OCI-LY3 (cell line): ENCODE measurements at regions not wholly inside any gene's neighbourhood (a gene's known extent, or its start where the extent isn't known, plus 50 kb on each side); places are given as distances from the start of the nearest gene placed in this dataset.
"Not testable (repeated sequence)": the region's sequence is repeated elsewhere in the genome, so short reads cannot be mapped to it uniquely, and the experiment has no call there.

Experiments used
- H2AFZ ChIP-seq: fragments of 200-600, 300-600 bp; shearing (Covaris generic); 2 replicates; pipeline ENCODE4 v1.6.0; 2014; ENCODE audit warnings: antibody characterized with exemption, low read depth, low read length
- H3K27ac ChIP-seq: fragments of 200-600, 300-600 bp; sonication (generic); 2 replicates; pipeline ENCODE4 v1.5.1; 2014; ENCODE audit warnings: mild to moderate bottlenecking, low read length, moderate library complexity, mixed read lengths
- H3K27me3 ChIP-seq: fragments of 200-600, 300-600 bp; sonication (generic); 2 replicates; pipeline ENCODE4 v1.6.1; 2014; ENCODE audit warnings: low read depth, low read length, mixed read lengths
- H3K36me3 ChIP-seq: fragments of 200-600, 300-600 bp; sonication (generic); replicated peaks from 2 replicates; pipeline ENCODE3; 2014; ENCODE audit warnings: low read depth, low read length, mixed read lengths
- H3K4me1 ChIP-seq: fragments of 300-600, 200-600 bp; sonication (generic); 2 replicates; pipeline ENCODE4 v1.6.1; 2014; ENCODE audit warnings: low read length, mixed read lengths
- H3K4me2 ChIP-seq: fragments of 200-600, 300-600 bp; sonication (generic); 2 replicates; pipeline ENCODE4 v1.6.1; 2014; ENCODE audit warnings: low read length, mixed read lengths
- H3K4me3 ChIP-seq: fragments of 300-600, 200-600 bp; sonication (generic); 2 replicates; pipeline ENCODE4 v1.5.1; 2014; ENCODE audit warnings: antibody characterized with exemption, mild to moderate bottlenecking, low read length, moderate library complexity
- H3K79me2 ChIP-seq: fragments of 300-600, 200-600 bp; shearing (Covaris generic); 2 replicates; pipeline ENCODE4 v1.6.1; 2014; ENCODE audit warnings: mild to moderate bottlenecking, low read length, mixed read lengths
- H3K9ac ChIP-seq: fragments of 300-600, 200-600 bp; shearing (Covaris generic); 2 replicates; pipeline ENCODE4 v1.6.0; 2014; ENCODE audit warnings: mild to moderate bottlenecking, low read length, moderate library complexity
- H3K9me3 ChIP-seq: fragments of 200-600, 300-600 bp; shearing (Covaris generic); 2 replicates; pipeline ENCODE4 v1.6.1; 2014; ENCODE audit warnings: low read length, mixed read lengths; ENCODE audit not compliant: insufficient read depth
- H4K20me1 ChIP-seq: fragments of 200-600, 300-600 bp; sonication (generic); 2 replicates; pipeline ENCODE4 v1.6.1; 2016; ENCODE audit warnings: low read length, mixed read lengths; ENCODE audit not compliant: insufficient read depth
- EZH2phosphoT487 ChIP-seq: fragments of 200-600 bp; shearing (Covaris generic); IDR thresholded peaks from 2 replicates; pipeline ENCODE4 v1.6.1; 2018; ENCODE audit warnings: antibody characterized with exemption, mixed run types, low read depth
- TF ChIP-seq, protein P1 (sequence below): fragments of 200-600, 300-600 bp; sonication (generic); IDR thresholded peaks from 2 replicates; pipeline ENCODE4 v1.5.1; 2014; ENCODE audit warnings: antibody characterized with exemption, low read length, low read depth

- no peaks in the 10 kb centered on the region for H3K36me3 ChIP-seq
- H3K27ac ChIP-seq = no peak overlapping the region
- H2AFZ ChIP-seq = no peak overlapping the region
- no peaks in the 10 kb centered on the region for H3K79me2 ChIP-seq
- no peaks in the 10 kb centered on the region for H4K20me1 ChIP-seq
- no peak overlapping the region for H3K4me3 ChIP-seq
- H3K4me2 ChIP-seq = no peak overlapping the region
- H3K9me3 ChIP-seq = no peaks in the 10 kb centered on the region
- no peaks in the 10 kb centered on the region for H3K4me1 ChIP-seq
- TF ChIP-seq EZH2phosphoT487 = no peak
- TF ChIP-seq, protein P1, sequence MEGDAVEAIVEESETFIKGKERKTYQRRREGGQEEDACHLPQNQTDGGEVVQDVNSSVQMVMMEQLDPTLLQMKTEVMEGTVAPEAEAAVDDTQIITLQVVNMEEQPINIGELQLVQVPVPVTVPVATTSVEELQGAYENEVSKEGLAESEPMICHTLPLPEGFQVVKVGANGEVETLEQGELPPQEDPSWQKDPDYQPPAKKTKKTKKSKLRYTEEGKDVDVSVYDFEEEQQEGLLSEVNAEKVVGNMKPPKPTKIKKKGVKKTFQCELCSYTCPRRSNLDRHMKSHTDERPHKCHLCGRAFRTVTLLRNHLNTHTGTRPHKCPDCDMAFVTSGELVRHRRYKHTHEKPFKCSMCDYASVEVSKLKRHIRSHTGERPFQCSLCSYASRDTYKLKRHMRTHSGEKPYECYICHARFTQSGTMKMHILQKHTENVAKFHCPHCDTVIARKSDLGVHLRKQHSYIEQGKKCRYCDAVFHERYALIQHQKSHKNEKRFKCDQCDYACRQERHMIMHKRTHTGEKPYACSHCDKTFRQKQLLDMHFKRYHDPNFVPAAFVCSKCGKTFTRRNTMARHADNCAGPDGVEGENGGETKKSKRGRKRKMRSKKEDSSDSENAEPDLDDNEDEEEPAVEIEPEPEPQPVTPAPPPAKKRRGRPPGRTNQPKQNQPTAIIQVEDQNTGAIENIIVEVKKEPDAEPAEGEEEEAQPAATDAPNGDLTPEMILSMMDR = no peak
- no peak overlapping the region for H3K9ac ChIP-seq
- H3K27me3 ChIP-seq = no peaks in the 10 kb centered on the region
Observed at GRCh38 chr4:30028826-30029225, 691.3 kb upstream of the PCDH7 start.

GRCh38 chr4:30056016-30056766 lies 664.0 kb upstream of the PCDH7 start:
- H4K20me1 ChIP-seq = no peaks in the 10 kb centered on the region
- no peak overlapping the region for H3K4me3 ChIP-seq
- no peaks in the 10 kb centered on the region for H3K9me3 ChIP-seq
- no peak overlapping the region for H3K9ac ChIP-seq
- no peaks in the 10 kb centered on the region for H3K36me3 ChIP-seq
- H2AFZ ChIP-seq = no peak overlapping the region
- no peaks in the 10 kb centered on the region for H3K4me1 ChIP-seq
- no peak overlapping the region for H3K27ac ChIP-seq
- H3K79me2 ChIP-seq = no peaks in the 10 kb centered on the region
- TF ChIP-seq, protein P1 = no peak
- TF ChIP-seq EZH2phosphoT487 = no peak
- H3K27me3 ChIP-seq = no peaks in the 10 kb centered on the region
- no peak overlapping the region for H3K4me2 ChIP-seq

DNA sequence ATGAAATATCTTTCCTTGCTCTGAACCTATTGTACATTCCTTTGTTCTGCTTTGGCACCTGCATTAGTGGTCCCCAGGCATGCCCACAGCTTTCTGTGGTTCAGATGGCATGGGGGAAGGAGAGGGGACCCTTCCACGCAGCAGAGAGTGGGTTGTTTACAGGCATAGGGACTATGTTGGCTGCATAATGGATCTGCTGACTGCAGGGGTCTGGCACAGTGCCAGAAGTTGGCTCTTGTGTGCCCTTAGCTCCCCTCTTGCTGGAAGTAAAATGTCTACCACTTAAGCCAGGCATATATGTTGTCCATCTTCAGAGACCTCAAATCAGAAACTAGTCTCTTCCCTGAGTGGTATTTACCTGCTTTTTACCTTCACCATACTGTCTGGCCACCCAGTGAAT lies 651.9 kb upstream of the PCDH7 start:
- H4K20me1 ChIP-seq = no peaks in the 10 kb centered on the region
- TF ChIP-seq EZH2phosphoT487 = no peak
- TF ChIP-seq, protein P1 = no peak
- no peaks in the 10 kb centered on the region for H3K79me2 ChIP-seq
- no peak overlapping the region for H3K27ac ChIP-seq
- peaks cover 2% of the 10 kb centered on the region for H3K4me1 ChIP-seq
- H3K9me3 ChIP-seq = no peaks in the 10 kb centered on the region
- no peaks in the 10 kb centered on the region for H3K36me3 ChIP-seq
- no peak overlapping the region for H3K4me3 ChIP-seq
- no peak overlapping the region for H3K9ac ChIP-seq
- no peaks in the 10 kb centered on the region for H3K27me3 ChIP-seq
- H2AFZ ChIP-seq = no peak overlapping the region
- no peak overlapping the region for H3K4me2 ChIP-seq

DNA sequence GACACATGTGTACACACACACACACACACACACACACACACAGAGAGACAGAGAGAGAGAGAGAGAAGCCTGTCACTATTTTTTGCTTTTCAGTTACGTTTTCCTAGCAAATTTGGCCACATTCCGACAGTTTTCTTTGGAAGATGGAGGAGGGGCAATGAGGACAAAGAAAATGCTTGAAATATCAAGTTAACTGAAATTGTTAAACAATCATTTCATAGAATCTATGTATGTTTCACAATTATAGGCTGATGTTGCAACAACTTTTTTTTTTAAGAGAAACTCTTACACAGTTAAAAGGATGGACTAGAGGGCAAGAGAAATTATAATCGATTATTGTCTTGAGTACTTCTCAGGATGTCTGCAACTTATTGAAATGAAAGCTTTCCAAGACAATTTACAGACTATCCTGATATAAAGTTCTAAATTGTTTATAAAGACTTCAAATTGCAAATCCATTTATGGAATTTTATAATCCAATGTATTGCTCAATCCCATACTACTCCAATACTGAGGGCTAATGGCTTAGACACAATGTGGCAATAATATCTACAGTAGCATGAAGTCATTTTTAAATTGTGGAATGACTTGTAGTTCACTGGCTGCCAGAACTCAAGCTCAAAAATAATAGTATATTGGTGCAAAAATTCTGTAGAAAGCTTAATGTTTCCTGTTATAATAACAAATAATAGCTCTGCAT lies 647.0 kb upstream of the PCDH7 start:
- TF ChIP-seq, protein P1 = no peak
- Histone ChIP-seq H3K4me1 (no peaks in the 10 kb centered on the region), H3K4me3 (no peak overlapping the region), H3K9ac (no peak overlapping the region), H2AFZ (no peak overlapping the region), H4K20me1 (no peaks in the 10 kb centered on the region), H3K4me2 (no peak overlapping the region), H3K79me2 (no peaks in the 10 kb centered on the region), H3K27me3 (no peaks in the 10 kb centered on the region), H3K27ac (no peak overlapping the region), H3K36me3 (no peaks in the 10 kb centered on the region), H3K9me3 (no peaks in the 10 kb centered on the region)

- not testable (repeated sequence) for H2AFZ ChIP-seq, H3K9ac ChIP-seq, H3K27ac ChIP-seq, H3K9me3 ChIP-seq, H3K27me3 ChIP-seq, H3K4me1 ChIP-seq, H3K4me3 ChIP-seq, H3K4me2 ChIP-seq, H3K79me2 ChIP-seq, H3K36me3 ChIP-seq, H4K20me1 ChIP-seq
Observed at GRCh38 chr4:30092420-30093128, 627.6 kb upstream of the PCDH7 start.
